ENCODE measurements at regions not wholly inside any gene's neighbourhood (a gene's known extent, or its start where the extent isn't known, plus 50 kb on each side); places are given as distances from the start of the nearest gene placed in this dataset.

DNA sequence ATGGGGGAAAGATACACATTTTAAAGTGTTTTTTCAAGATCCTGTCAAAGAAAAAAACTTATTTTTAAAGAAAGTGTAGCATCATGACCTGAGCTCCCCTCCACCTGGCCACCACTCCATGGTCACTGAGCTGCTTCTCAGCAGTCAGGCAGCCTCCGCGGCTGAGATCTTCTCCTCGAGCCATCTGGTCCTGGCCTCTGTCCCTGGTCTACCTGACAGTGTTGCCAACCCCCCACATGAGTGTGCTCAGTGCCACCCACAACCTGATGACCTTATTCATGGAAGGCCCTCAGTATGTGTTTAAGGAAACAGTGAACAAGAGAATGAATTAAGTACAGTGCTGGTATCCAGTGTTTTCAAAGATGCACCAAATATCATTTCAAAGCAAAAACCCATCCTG is 694.5 kb upstream of the NRP1 start:
- 66% methylated on average over 3 of the region's 3 CpGs for WGBS (ENCODE audit: insufficient coverage)
- Mint-ChIP-seq H3K9me3 (peaks cover 1 to 10% (median 4%) of the 10 kb centered on the region in 7 donors), H3K4me1 (peaks cover 3% of the 10 kb centered on the region), H3K36me3 (no peaks in the 10 kb centered on the region), H3K27ac (no peak overlapping the region), H3K27me3 (ENCODE audit: low read depth in 3 of 3) (peaks cover 0 to 1% (median 0%) of the 10 kb centered on the region in 3 donors), H3K4me3 (no peak overlapping the region)
- DNase-seq = no peak
- TF ChIP-seq CTCF (IDR thresholded peaks at IDR 0.05) = no peak
- no peaks in the 10 kb centered on the region for H3K79me2 ChIP-seq (ENCODE audit: insufficient read depth, low read length)
- H2AFZ ChIP-seq (ENCODE audit: insufficient read depth, low read depth, low read length, poor library complexity, severe bottlenecking) = no peak overlapping the region
- H3K9ac ChIP-seq (ENCODE audit: insufficient read depth, low read length, poor library complexity, severe bottlenecking) = no peak overlapping the region
- peaks cover 0 to 6% of the 10 kb centered on the region in 2 donors for H3K9me3 ChIP-seq (replicated peaks in 1 of 2; ENCODE audit: control insufficient read depth in 1 of 2, insufficient read depth in 1 of 2, low read length in 2 of 2)
- H3K27ac ChIP-seq (ENCODE audit: low read depth in 1 of 2, low read length in 2 of 2) = no peak overlapping the region
- no peaks in the 10 kb centered on the region for H3K27me3 ChIP-seq (ENCODE audit: control insufficient read depth in 2 of 2, insufficient read depth in 2 of 2, low read length in 2 of 2)
- no peaks in the 10 kb centered on the region for H3K4me1 ChIP-seq (ENCODE audit: control insufficient read depth in 1 of 2, insufficient read depth in 2 of 2, low read length in 2 of 2)
- no peaks in the 10 kb centered on the region for H4K20me1 ChIP-seq (ENCODE audit: insufficient read depth, low read length)
- no peaks in the 10 kb centered on the region for H3K36me3 ChIP-seq (replicated peaks in 1 of 2; ENCODE audit: control insufficient read depth in 1 of 2, insufficient read depth in 2 of 2, low read length in 2 of 2)
- intact Hi-C loops (cut with micrococcal nuclease) = no loop called here
- H3K4me2 ChIP-seq (replicated peaks; ENCODE audit: extremely low read depth, low read length, poor library complexity, severe bottlenecking) = no peak overlapping the region
- H3K4me3 ChIP-seq (replicated peaks in 1 of 3; ENCODE audit: low read depth in 2 of 3, low read length in 3 of 3) = no peak overlapping the region

DNA sequence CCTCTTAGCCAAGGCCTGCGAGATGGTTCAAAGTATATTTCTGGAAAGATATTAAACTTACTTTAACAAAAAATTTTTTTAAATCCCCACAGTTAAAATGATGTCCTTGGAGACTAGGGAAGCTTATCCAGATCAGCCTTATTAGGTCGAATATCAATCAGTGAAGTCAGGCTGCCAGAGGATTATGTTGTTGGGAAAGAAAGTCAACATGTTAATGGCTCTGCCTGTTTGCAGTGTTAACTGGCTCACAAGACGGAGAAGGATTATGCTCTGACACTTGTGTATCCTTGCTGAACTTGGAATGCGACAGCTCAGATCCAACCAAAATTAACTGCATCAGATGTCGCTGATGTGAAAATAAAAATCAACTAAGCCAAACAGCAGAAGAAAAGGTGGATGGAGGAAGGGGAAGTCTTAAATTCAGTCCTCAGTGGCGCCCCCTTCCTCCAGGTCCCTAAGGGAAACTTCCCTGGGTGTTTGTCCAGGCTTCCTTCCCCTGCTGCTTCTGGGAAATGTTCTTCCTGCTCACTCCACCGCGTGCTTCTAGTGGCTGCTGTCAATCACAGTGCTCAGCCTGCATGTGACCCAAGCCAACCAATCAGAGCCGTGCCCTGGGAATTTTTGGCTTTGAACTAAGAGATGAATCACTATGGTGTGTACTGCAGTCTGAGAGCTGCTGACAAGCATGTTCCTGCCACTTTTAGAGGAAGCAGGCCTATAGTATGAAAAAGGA is 690.4 kb upstream of the NRP1 start:
- Mint-ChIP-seq H3K36me3 (no peaks in the 10 kb centered on the region), H3K27ac (peak overlapping the region in 1 of 7 donors; percentile 21), H3K4me3 (no peak overlapping the region), H3K4me1 (no peaks in the 10 kb centered on the region), H3K27me3 (ENCODE audit: low read depth in 3 of 3) (peaks cover 0 to 1% (median 0%) of the 10 kb centered on the region in 3 donors), H3K9me3 (peaks cover 0 to 9% (median 4%) of the 10 kb centered on the region in 7 donors)
- Histone ChIP-seq H3K79me2 (ENCODE audit: insufficient read depth, low read length) (no peaks in the 10 kb centered on the region), H3K4me2 (replicated peaks; ENCODE audit: extremely low read depth, low read length, poor library complexity, severe bottlenecking) (no peak overlapping the region), H2AFZ (ENCODE audit: insufficient read depth, low read depth, low read length, poor library complexity, severe bottlenecking) (no peak overlapping the region), H3K36me3 (replicated peaks in 1 of 2; ENCODE audit: control insufficient read depth in 1 of 2, insufficient read depth in 2 of 2, low read length in 2 of 2) (no peaks in the 10 kb centered on the region), H3K4me1 (ENCODE audit: control insufficient read depth in 1 of 2, insufficient read depth in 2 of 2, low read length in 2 of 2) (no peaks in the 10 kb centered on the region), H4K20me1 (ENCODE audit: insufficient read depth, low read length) (no peaks in the 10 kb centered on the region), H3K27ac (ENCODE audit: low read depth in 1 of 2, low read length in 2 of 2) (no peak overlapping the region), H3K9me3 (replicated peaks in 1 of 2; ENCODE audit: control insufficient read depth in 1 of 2, insufficient read depth in 1 of 2, low read length in 2 of 2) (peaks cover 0 to 4% of the 10 kb centered on the region in 2 donors), H3K4me3 (replicated peaks in 1 of 3; ENCODE audit: low read depth in 2 of 3, low read length in 3 of 3) (no peak overlapping the region), H3K9ac (ENCODE audit: insufficient read depth, low read length, poor library complexity, severe bottlenecking) (no peak overlapping the region), H3K27me3 (ENCODE audit: control insufficient read depth in 2 of 2, insufficient read depth in 2 of 2, low read length in 2 of 2) (no peaks in the 10 kb centered on the region)
- intact Hi-C loops (cut with micrococcal nuclease) = no loop called here
- 58% methylated on average over 5 of the region's 9 CpGs for WGBS (ENCODE audit: insufficient coverage)
- no peak for DNase-seq
- TF ChIP-seq CTCF (IDR thresholded peaks at IDR 0.05) = no peak

Data from CD14-positive monocyte (primary cell).